Esophagus muscularis mucosa (tissue), 3 donors: ENCODE measurements at regions not wholly inside any gene's neighbourhood (a gene's known extent, or its start where the extent isn't known, plus 50 kb on each side); places are given as distances from the start of the nearest gene placed in this dataset.
"Not testable (repeated sequence)": the region's sequence is repeated elsewhere in the genome, so short reads cannot be mapped to it uniquely, and the experiment has no call there.

Experiments used
- CTCF ChIP-seq, 3 experiments: fragments of 200-600 bp in 2 of 3; fragments of 450-650 bp in 1 of 3; sonication (generic) in 2 of 3; IDR thresholded peaks; one replicate each; pipeline ENCODE4 v1.5.1; 2017 to 2019; ENCODE audit warnings: antibody characterized with exemption in 3 of 3, mild to moderate bottlenecking in 2 of 3, moderate library complexity in 1 of 3
- POLR2A ChIP-seq: fragments of 450-650 bp; IDR thresholded peaks from one replicate; pipeline ENCODE4 v1.6.1; 2017; ENCODE audit warnings: antibody characterized with exemption, moderate library complexity, mild to moderate bottlenecking, low read depth
- POLR2AphosphoS5 ChIP-seq, 2 donors: sonication (generic); formaldehyde crosslinking; IDR thresholded peaks; one replicate each; pipeline ENCODE4 v1.6.1; 2017; ENCODE audit warnings: antibody characterized with exemption in 2 of 2

GRCh38 chr1:121052081-121052660 lies 132.0 kb downstream of the FAM72B start:
- TF ChIP-seq CTCF (IDR thresholded peaks at IDR 0.05); POLR2A; POLR2AphosphoS5 (IDR thresholded peaks at IDR 0.05): not testable (repeated sequence)
